PC-3 (cell line): ENCODE measurements at regions not wholly inside any gene's neighbourhood (a gene's known extent, or its start where the extent isn't known, plus 50 kb on each side); places are given as distances from the start of the nearest gene placed in this dataset.

Experiments
- ATAC-seq: fragments of 200-7000 bp; cut with Tn5 transposase; 2 replicates; pipeline ENCODE4 v1.9.1; 2020; ENCODE audit warnings: mild to moderate bottlenecking, moderate library complexity
- BruUV-seq: library from RNA; stranded (reverse); fragments of 400-500 nt; replicated peaks from 2 replicates; lab custom pipeline; 2021; lab: Mats Ljungman, UMichigan
- CTCF ChIA-PET: fragments of 300-600 bp; sonication (Branson Sonifier 250); formaldehyde crosslinking; loops from one replicate; lab custom pipeline; 2022; ENCODE audit warnings: antibody characterized with exemption; lab: Charles Lee
- POLR2A ChIA-PET: fragments of 300-600 bp; sonication (Branson Sonifier 250); formaldehyde crosslinking; loops from one replicate; lab custom pipeline; 2022; ENCODE audit warnings: antibody characterized with exemption; ENCODE audit not compliant: unreplicated experiment; lab: Charles Lee
- DNase-seq: peaks from one replicate; pipeline ENCODE4 v3.0.0-alpha.2; 2015
- H2AFZ ChIP-seq: fragments of 300-600 bp; sonication (generic); 2 replicates; pipeline ENCODE4 v1.6.0; 2016; ENCODE audit warnings: antibody characterized with exemption, low read length
- H3F3A ChIP-seq: fragments of 300-600 bp; sonication (generic); one replicate; pipeline ENCODE4 v1.6.0; 2017; ENCODE audit warnings: antibody characterized with exemption, low read length, control low read depth, mild to moderate bottlenecking; ENCODE audit not compliant: unreplicated experiment
- H3K27ac ChIP-seq: fragments of 300-600 bp; sonication (generic); 2 replicates; pipeline ENCODE4 v1.5.1; 2016; ENCODE audit warnings: mild to moderate bottlenecking, low read length
- H3K27me3 ChIP-seq: fragments of 300-600 bp; sonication (generic); 2 replicates; pipeline ENCODE4 v1.6.1; 2016; ENCODE audit warnings: low read length, mixed read lengths
- H3K36me3 ChIP-seq: fragments of 300-600 bp; sonication (generic); 2 replicates; pipeline ENCODE4 v1.6.1; 2016; ENCODE audit warnings: low read depth, mixed run types, low read length, mixed read lengths
- H3K4me1 ChIP-seq: fragments of 300-600 bp; sonication (generic); 2 replicates; pipeline ENCODE4 v1.5.1; 2016; ENCODE audit warnings: low read length; ENCODE audit not compliant: insufficient read depth
- H3K4me2 ChIP-seq: fragments of 300-600 bp; sonication (generic); 2 replicates; pipeline ENCODE4 v1.6.0; 2016; ENCODE audit warnings: low read length
- H3K4me3 ChIP-seq: fragments of 300-600 bp; sonication (generic); 2 replicates; pipeline ENCODE4 v1.5.1; 2016; ENCODE audit warnings: mild to moderate bottlenecking, low read length, mixed read lengths
- H3K79me2 ChIP-seq: fragments of 300-600 bp; sonication (generic); 2 replicates; pipeline ENCODE4 v1.6.1; 2017; ENCODE audit warnings: low read length, mixed read lengths
- H3K9ac ChIP-seq: fragments of 300-600 bp; sonication (generic); 2 replicates; pipeline ENCODE4 v1.6.0; 2016; ENCODE audit warnings: mild to moderate bottlenecking, low read length
- H3K9me2 ChIP-seq: fragments of 300-600 bp; sonication (generic); replicated peaks from 2 replicates; pipeline ENCODE4 v1.6.1; 2016; ENCODE audit warnings: mixed run types, low read length, mixed read lengths
- H3K9me3 ChIP-seq: fragments of 300-600 bp; sonication (generic); 2 replicates; pipeline ENCODE4 v1.6.1; 2016; ENCODE audit warnings: low read length, mixed read lengths
- H4K20me1 ChIP-seq: fragments of 300-600 bp; sonication (generic); 2 replicates; pipeline ENCODE4 v1.6.1; 2016; ENCODE audit warnings: low read length, mixed read lengths
- CTCF ChIP-seq: fragments of 300-600 bp; sonication (generic); conservative IDR thresholded peaks from 2 replicates; pipeline ENCODE4 v1.5.1; 2017; ENCODE audit warnings: antibody characterized with exemption, low read depth, mild to moderate bottlenecking, low read length
- EZH2 ChIP-seq: fragments of 300-600 bp; sonication (generic); IDR thresholded peaks from one replicate; pipeline ENCODE4 v1.6.1; 2017; ENCODE audit warnings: antibody characterized with exemption, mild to moderate bottlenecking, low read length; ENCODE audit not compliant: unreplicated experiment
- EZH2phosphoT487 ChIP-seq: fragments of 300-600 bp; sonication (generic); IDR thresholded peaks from 2 replicates; pipeline ENCODE4 v1.6.1; 2018; ENCODE audit warnings: mild to moderate bottlenecking, antibody characterized with exemption, low read length, borderline replicate concordance
- intact Hi-C: fragments of 100-400 bp; cut with micrococcal nuclease; formaldehyde crosslinking; loops from 2 replicates; pipeline ENCODE4 v1.9.0; 2023

- Histone ChIP-seq H3K4me3 (no peak overlapping the region), H3K79me2 (no peaks in the 10 kb centered on the region), H3K9me2 (no peaks in the 10 kb centered on the region), H3K4me2 (no peak overlapping the region), H3K27ac (no peak overlapping the region), H2AFZ (no peak overlapping the region), H3K9ac (no peak overlapping the region), H4K20me1 (no peaks in the 10 kb centered on the region), H3K4me1 (no peaks in the 10 kb centered on the region), H3F3A (no peaks in the 10 kb centered on the region), H3K36me3 (no peaks in the 10 kb centered on the region), H3K9me3 (no peaks in the 10 kb centered on the region), H3K27me3 (peaks cover 43% of the 10 kb centered on the region)
- POLR2A ChIA-PET: no interaction called here
- CTCF ChIA-PET: no interaction called here
- no TSS peak for BruUV-seq
- DNase-seq: no peak
- ATAC-seq: no peak
- intact Hi-C loops: no loop called here
- TF ChIP-seq EZH2phosphoT487 (no peak), EZH2 (no peak), CTCF (no peak)
These were observed 398.8 kb downstream of the ZSWIM6 start for GRCh38 chr5:61730866-61731265.

- no peak overlapping the region for H2AFZ ChIP-seq
- ChIA-PET CTCF (no interaction called here), POLR2A (no interaction called here)
- H3K9ac ChIP-seq: no peak overlapping the region
- BruUV-seq: no TSS peak
- no peaks in the 10 kb centered on the region for H3F3A ChIP-seq
- H4K20me1 ChIP-seq: no peaks in the 10 kb centered on the region
- no peak overlapping the region for H3K4me3 ChIP-seq
- peaks cover 40% of the 10 kb centered on the region for H3K27me3 ChIP-seq
- no peaks in the 10 kb centered on the region for H3K4me1 ChIP-seq
- H3K4me2 ChIP-seq: no peak overlapping the region
- no peak overlapping the region for H3K27ac ChIP-seq
- H3K79me2 ChIP-seq: no peaks in the 10 kb centered on the region
- no peaks in the 10 kb centered on the region for H3K9me2 ChIP-seq
- intact Hi-C loops: no loop called here
- no peak for TF ChIP-seq EZH2phosphoT487
- no peak for TF ChIP-seq CTCF
- no peak for TF ChIP-seq EZH2
- DNase-seq (no peak), ATAC-seq (no peak)
- H3K36me3 ChIP-seq: no peaks in the 10 kb centered on the region
- H3K9me3 ChIP-seq: no peaks in the 10 kb centered on the region
These were observed 399.3 kb downstream of the ZSWIM6 start for GRCh38 chr5:61731267-61731945.

- Histone ChIP-seq H2AFZ (no peak overlapping the region), H3K36me3 (no peaks in the 10 kb centered on the region), H3K9ac (no peak overlapping the region), H4K20me1 (no peaks in the 10 kb centered on the region), H3K27me3 (peaks cover 35% of the 10 kb centered on the region), H3K4me3 (no peak overlapping the region), H3K27ac (no peak overlapping the region), H3K9me3 (no peaks in the 10 kb centered on the region), H3F3A (no peaks in the 10 kb centered on the region), H3K9me2 (no peaks in the 10 kb centered on the region), H3K79me2 (no peaks in the 10 kb centered on the region), H3K4me1 (no peaks in the 10 kb centered on the region), H3K4me2 (no peak overlapping the region)
- ChIA-PET POLR2A (no interaction called here), CTCF (no interaction called here)
- ATAC-seq (no peak), DNase-seq (no peak)
- TF ChIP-seq EZH2phosphoT487: no peak
- TF ChIP-seq EZH2: no peak
- no peak for TF ChIP-seq CTCF
- BruUV-seq: no TSS peak
- intact Hi-C loops: no loop called here
These were observed 399.9 kb downstream of the ZSWIM6 start for GRCh38 chr5:61731946-61732314.
